Right renal pelvis (tissue), 4 donors: ENCODE measurements at regions not wholly inside any gene's neighbourhood (a gene's known extent, or its start where the extent isn't known, plus 50 kb on each side); places are given as distances from the start of the nearest gene placed in this dataset.
"Not testable (repeated sequence)": the region's sequence is repeated elsewhere in the genome, so short reads cannot be mapped to it uniquely, and the experiment has no call there.

Source experiments
- DNase-seq, 4 donors: peaks; one replicate each; pipeline ENCODE4 v3.0.0-alpha.2; 2013; ENCODE audit warnings: low read depth in 4 of 4, low spot score in 3 of 4, missing footprints in 1 of 4

DNA sequence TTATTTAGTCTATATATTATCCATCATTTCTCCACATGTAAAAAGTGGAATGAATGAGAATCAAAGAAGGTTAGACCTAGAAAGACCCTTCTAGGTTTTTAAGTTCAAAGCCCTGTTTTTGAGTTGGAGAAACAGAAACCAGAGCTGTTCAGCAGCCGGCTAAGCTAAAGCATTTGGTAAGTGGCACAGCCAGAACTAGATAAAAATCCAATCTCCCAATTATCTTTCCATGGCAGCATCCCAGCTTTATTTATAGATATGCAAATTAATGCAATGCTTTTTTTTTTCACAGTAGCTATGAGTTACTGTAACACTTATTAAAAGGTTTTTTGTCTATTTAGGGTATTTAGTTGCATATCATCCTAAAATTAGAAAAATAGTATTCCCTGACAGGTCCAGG is 85.1 kb downstream of the NIBAN1 start:
- DNase-seq, result no peak

DNA sequence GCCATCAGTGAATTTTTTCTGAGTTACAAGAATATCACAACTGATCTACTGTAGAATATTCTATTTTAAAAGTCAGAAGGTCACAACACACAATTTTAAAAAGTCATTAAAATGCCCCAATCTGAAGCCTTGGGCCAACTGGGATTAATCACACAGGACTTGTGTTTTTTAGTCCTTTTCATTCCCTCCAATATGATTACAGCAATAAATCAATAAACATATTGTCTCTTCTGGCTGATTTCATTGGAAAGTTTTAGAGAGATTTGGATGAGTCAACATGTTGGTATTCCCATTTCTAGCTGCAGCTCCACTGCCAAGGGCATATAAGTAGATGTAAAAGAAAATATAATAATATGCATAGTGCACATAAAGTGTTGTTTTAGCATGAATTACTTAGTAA is 85.8 kb downstream of the NIBAN1 start:
- no peak for DNase-seq

DNA sequence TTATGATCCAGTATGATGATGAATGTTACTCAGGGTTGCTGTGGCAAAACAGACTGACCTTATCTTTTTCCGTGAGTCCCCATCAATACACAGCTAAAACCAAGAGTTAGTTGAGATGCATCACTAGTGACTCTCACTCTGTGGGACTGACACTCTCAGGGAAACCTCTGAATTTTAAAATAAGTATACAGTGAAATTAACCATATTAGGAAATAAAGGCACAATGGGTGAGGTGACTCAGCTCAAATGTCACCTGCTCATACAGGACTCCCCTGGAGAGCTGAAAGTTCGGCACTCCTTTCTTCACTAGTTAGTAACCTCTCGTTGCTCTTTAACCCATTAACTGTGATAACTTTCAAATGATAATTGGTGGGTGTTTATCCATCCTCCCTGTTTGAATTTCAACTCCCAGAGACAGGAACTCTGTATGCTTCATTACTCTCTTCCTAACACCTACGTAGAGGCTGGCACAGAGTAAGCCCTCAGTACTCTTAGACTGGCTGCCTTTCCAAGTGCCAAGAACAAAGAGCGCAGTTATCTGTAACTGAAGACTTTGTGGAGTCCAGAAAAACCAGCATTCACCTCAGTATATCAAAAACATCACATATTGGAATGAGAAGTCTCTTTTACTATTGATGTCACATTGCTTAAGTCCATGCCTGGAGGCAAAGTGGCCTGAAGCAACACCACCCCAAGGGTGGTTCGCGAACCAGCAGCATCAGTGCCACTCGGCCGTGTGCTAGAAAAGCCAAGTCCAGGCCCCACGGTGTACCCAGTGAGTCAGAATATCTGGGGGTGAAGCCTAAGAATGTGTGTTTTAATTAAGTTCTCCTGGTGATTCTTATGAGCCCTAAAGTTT is 91.1 kb downstream of the NIBAN1 start:
- no peak for DNase-seq

DNA sequence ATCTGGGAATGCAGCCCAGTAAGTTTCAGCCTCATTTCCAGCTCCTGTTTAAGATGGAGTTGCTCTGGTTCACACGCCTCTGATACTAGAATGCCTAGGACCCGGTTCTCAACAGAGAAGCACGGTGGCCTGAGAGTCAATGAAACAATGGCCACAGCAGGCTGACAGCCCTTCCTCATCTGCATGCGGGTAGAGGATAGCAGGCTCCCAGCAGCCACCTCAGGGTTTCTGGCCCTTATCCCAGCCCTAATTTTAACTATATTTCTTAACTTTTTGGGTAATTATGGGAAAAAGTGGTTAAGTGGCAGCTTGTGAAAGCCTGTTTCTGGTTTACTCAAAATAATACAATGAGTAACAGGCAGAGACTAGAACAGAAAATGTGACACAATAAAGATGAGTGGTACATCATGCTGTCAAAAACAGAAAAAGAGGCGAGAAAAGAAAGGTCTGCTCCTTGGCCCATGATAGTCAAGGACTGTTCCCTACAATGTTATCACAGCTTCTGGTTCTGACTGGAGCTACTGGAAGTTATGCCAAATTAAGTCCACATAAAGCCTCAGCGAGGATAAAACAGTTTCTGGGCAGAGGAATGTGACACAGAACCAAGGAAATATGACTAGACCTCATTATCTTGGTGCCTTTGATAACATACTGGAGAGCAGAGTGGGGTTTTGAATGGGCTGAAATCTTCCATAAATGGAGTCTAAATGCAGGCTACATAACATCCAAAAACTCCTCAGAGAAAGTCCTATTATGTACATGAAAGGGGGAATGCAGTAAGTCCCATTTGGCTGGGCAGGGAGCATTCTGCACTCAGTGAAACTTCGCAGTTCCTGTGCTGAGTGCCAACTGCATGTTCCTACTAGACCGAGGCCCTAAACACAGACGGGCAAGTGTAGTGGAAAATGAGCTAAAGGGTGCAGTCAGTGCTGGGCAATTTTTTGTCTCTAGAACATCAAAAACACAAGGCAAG is 92.1 kb downstream of the NIBAN1 start:
- no peak for DNase-seq

DNA sequence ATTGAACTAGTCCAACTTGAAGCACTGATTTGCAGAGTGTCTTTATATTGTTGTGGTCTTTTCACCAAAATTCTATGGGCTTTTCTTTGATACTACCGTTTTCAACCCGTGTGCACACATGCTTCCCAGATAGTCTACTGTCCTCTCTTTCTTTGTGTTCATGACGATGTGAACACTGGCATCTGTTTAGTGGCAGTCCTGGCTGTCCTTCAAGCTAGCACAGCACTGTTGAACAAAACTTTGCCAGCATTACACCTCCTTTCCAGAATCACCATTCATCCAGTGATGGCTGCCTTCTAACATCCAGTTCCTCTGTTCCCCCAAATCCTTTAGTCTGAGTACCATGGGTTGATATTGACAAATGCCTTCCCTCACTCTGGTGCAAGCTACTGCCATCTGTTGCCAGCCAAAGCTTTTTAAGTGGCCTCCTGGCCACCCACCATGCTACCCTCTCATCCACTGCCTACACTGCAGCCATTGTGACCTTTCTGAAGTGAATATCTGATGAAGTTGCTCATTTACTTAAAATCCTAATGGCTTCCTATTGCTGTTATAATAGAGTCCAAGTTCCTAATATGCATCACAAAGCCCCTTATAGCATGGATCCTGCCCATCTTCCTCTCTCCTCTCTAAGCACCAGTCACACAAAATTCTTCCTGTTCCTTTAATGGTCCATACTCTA is 94.3 kb downstream of the NIBAN1 start:
- DNase-seq, result no peak

DNA sequence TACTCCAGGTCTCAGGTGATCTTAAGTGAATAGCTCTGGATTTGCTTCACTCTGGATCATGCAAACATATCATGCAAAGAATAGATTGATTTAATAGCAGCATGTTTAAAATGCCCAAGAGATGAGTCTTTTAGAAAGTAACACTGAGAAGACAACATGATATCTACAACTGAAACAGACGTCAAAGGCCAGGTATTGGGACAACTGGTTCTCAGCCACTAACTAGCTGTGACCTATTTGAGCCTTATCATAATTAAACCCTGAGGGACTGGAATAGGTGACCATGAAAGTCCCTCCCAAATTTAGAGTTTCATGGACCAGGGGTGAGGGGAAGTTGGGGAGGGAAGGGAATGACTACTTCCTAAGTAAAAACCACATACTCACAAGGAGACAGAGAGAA is 95.7 kb downstream of the NIBAN1 start:
- no peak for DNase-seq

DNA sequence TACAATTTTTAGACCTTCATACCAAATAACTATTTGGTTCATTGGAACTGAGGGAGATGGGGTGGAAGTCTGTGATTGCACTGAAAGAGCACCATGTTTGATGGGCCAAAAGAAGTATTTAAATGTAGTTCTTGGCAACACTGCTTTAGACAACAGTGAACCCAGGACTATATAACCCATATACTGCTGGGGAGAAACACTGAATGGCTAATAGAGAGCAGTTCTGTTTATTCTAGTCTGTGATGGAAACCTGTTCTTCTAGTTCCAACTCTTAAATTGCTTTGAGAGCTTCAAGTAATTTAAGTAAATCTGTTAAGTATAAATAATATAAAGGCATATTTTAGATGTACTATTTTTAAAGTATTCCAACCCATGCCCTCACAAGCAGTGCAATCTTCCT is 96.3 kb downstream of the NIBAN1 start:
- no peak for DNase-seq

DNA sequence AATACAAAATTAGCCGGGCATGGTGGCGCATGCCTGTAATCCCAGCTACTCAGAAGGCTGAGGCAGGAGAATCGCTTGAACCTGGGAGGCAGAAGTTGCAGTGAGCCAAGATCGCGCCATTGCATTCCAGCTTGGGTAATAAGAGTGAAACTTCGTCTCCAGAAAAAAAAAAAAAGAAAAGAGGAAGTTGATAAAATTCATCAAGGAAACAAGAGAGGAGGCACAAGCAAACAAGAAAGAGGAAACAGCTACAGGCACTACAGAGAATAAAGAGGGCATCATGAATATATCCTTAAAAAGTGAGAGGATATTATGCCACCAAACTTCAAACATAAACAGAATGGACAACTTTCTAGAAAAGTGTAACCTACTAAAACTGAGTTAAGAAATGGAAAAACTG is 98.3 kb downstream of the NIBAN1 start:
- not testable (repeated sequence) for DNase-seq

DNA sequence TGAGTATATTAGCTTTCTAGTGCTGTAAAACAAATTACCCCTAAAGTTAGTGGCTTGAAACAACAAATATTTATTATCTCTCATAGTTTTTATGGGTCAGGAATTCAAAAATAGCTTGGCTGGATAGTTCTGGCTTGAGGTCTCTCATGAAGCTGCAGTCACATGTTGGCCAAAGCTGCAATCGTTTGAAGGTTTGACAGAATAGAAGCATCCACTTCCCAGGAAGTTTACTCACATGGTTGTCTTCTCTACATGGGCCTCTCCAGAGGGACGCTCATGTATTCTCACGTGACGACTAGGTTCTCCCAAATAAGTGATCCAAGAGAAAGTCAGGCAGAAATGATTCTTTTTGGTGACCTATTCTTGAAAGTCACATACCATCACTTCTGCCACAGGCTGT is 99.1 kb downstream of the NIBAN1 start:
- DNase-seq, result no peak

DNA sequence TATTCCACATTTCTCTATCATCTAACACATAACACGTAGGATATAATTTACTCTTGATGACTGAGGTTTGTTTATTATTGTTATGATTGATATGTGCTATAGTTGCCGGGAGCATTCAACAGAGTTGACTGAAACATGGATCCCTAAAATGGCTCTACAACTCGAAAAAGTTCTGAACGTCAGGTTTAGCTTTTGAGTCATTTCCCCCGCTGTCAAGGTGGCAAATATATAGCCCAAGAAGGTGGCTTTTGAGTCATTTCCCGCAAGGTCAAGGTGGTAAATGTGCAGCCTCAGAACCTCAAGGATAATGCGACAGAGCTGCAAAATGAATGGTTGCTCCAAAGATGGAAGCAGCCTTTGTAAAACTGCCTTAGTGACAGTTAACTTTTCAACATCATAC is 104.0 kb downstream of the NIBAN1 start:
- DNase-seq, result no peak

DNA sequence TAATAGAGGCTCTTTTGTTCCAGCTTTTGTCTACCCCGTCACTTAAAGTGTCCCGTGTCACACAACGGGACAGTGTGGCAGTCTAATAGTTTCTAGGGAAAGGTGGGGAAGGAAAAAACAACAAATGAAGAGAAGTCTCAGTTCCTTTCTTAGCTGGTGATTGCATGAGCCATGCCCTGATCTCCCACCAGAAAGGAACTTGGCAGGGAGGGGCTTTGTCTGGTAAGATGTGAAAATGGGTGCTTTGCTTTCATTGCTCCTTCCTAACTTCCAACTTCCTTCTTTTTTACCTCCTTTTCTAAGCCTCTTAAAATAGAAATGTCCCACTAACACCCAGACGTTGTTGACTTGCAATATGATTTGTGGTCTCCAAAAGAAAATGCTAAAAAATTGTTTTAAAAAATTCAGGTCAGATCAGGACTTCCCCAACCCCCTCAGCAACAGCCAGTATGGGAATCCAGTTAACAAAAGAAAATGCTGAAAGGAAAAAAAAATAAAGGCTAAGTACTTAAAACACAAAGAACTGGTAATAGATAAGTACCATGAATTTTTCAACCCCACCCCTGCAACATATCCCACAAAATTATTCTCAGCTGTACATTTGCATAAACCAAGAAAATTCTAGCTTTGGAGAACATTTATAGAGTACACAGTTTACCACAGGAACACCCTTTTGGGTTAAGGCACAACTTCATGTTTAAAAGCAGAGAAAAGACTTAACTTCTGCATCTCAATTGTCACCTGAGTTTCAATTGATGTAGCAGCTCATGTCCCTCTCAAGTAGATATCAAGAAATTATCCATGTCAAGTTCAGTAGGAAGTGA is 106.2 kb downstream of the NIBAN1 start:
- DNase-seq, result no peak

DNA sequence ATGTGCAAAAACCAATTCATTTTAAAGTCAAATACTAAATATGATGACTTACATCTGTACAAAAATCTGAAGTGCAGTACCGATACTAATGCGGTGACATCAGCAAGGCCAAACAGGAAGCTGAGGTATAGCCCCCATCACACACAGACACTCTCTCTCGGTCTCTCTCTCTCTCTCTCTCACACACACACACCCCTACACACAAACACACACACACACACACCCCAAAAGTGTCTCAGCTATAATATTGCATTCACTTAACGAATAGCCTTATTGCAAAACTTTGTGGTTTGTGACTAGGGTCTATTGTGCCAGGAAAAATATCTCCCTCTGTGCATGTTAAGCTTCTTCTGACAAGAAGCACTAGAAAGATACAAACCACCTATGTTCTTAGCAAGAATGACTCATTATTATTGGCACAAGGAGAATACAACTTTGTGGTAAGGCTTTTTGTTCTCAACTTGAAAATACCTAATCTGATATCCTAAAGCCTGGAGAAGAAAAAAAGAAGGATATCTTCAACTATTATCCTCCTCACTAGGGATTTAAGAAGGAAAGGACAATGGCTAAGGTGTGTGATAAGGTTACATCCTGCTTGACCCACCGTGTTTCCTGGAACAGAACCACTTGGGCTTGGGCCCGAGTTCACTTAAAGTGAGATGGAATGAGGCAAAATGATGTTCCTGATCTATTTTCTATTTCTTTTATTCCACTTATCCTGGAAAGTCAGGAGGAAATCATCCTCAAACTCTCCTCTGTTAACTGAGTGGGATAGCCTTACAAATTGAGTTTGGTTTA is 107.1 kb downstream of the NIBAN1 start:
- no peak for DNase-seq

DNA sequence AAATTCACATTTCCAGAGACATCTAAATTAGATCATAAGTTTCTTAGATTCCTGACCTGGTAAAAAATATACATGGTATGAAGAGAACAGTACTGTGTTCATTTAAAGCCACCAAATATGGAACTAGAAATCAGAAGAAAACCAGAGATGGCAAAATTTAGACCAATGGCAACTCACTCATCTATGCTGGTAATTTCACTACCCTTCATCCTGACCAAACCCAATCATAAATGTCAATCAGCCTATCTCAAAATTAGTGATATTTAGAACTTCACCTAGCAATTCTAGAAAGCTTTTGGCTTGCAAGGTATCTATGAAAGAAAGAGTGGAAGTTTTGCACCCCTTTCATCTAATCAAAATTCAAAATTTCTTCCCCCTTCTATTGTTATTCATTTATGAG is 107.7 kb downstream of the NIBAN1 start:
- DNase-seq, result no peak

DNA sequence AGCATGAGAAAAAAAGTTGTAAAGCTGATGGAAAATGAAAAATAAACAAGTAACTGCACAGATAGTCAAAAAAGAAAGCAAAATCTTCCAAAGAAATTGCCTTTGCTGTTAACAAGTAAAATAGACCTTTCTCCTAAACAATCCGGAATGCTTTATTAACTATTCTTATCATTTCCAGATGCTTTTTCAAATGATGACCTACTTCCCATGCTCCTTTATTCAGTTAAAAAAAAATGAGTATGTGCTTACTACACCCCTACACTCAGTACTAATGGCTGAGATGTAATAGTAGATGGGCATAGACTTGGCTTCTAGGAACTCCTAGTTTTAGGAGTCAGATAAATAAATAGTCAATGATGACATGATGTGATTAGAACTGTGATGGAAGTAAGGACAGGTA is 108.5 kb downstream of the NIBAN1 start:
- DNase-seq, result no peak

DNA sequence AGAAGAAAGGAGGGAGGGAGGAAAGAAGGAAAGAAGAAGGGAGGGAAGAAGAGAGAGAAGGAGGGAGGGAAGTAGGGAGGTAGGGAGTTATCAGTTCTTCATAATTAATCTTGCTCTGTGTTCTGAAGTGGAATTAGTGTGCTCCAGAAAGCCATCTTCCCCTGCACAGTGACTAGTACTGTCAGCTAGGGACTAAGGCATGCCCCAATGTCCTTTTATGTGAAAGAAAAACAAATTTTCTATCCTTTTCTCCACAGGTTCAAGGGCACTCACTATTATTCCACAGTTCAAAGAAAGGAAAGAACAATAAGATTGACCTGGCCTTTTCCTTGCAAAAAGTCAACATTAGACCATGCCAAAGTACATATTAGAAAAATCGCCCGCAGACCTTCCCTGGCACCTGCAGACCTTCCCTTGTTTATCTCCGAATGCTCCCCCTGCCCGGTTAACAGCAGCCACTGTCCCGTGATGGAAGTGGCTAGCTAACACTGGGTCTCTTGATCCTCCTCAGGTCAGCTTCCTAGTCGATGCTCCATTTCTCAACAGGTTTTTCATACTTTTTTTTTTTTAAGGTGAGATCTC is 107.2 kb upstream of the EDEM3 start:
- no peak for DNase-seq

DNA sequence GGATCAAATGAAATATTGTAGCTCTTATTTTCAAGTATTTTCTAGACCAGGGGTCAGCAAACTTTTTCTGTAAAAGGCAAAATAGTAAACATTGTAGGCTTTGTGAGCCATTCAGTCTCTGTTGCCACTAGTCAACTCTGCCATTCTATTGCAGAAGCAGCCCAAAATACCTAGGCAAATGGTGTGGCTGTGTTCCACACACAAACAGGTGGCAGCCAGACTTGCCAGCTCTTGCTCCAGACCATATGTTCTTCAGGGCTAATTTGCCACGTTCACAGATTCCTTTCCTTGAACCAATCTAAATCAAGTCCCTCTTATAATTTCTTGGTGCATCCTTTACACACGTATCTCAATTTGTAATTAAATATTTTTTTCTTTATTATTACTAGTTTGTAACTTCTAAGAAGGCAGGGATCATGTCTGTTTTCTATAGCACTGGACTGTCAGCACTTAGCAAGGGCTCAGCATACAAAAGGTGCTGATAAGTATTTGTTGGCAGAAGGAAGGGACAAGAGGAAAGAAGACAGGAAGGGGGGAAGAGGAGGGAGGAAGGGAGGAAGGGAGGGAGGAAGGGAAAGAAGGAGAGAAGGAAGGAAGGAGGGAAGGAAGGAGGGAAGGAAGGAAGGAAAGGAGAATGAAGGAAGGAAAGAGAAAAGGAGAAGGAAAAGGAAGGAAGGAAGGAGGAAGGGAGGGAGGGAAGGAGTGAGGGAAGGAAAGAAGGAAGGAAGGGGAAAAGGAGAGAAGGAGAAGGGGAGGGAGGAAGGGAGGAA is 106.5 kb upstream of the EDEM3 start:
- no peak for DNase-seq

DNA sequence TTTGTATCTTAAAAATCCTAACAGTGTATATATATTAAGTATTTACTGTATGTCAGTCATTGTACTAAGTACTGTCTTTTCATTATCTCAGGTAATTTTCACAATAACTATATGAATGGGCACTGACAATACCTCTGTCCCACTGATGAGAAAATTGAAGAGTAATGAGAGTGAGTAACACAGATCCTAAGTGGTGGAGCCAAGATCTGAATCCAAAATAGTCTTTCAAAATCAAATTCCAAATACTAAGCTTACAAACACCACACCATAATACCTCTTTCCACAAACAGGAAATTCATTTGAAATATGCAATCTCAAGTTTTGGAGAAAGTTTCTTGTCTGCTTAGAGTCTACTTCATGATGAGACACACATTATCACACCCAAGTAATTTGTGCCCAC is 105.9 kb upstream of the EDEM3 start:
- DNase-seq, result no peak

DNA sequence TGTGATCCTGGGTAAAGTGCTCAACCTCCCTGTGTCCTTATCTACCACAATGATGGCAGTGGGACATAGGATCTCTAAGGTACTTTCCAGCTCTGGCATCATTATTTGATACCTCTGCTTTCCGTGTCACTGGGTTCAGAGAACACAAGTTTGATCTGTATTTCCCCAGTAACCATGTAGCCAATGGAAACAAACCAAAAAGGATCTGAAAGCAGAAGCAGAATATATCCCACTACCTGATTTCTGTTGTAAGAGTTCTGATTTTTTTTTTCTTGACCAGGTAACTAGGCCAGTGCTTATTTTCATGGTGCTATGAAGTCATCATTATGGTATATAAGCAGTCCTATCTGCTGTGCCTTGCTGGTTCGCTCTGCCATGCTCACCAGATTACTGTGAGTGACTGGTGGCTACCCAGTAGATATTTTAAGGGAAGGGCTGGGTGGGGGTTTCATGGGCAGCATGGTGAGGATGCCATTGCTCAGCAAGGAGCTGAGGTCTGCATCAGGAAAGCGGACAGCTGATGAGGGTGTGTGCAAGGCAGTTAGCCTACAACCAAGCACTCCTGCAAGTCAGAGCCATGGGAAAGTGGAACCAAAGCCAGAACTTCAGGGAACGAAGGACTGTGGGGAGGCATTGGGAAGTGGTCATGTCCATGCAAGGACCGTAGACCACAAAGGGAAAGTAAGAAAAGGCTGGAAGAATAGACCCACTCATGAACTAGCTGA is 104.9 kb upstream of the EDEM3 start:
- DNase-seq, result no peak
